HG02870 (cell line): ENCODE measurements at regions not wholly inside any gene's neighbourhood (a gene's known extent, or its start where the extent isn't known, plus 50 kb on each side); places are given as distances from the start of the nearest gene placed in this dataset.
"Not testable (repeated sequence)": the region's sequence is repeated elsewhere in the genome, so short reads cannot be mapped to it uniquely, and the experiment has no call there.

Experiments used
- ATAC-seq: cut with Tn5 transposase; IDR thresholded peaks from one replicate; pipeline ENCODE4 v1.9.1; 2021; ENCODE audit warnings: mild to moderate bottlenecking, moderate library complexity; ENCODE audit not compliant: unreplicated experiment

- no peak for ATAC-seq
Measured at GRCh38 chr18:46226461-46226860, 122.3 kb downstream of the HAUS1 start.

- not testable (repeated sequence) for ATAC-seq
Measured at GRCh38 chr18:46229641-46230040, 125.5 kb downstream of the HAUS1 start.

- no peak for ATAC-seq
Measured at GRCh38 chr18:46236156-46236555, 132.0 kb downstream of the HAUS1 start.

- ATAC-seq = no peak
Measured at GRCh38 chr18:46237891-46238290, 133.7 kb downstream of the HAUS1 start.

- no peak for ATAC-seq
Measured at GRCh38 chr18:46239549-46239948, 135.4 kb downstream of the HAUS1 start.

- ATAC-seq = no peak
Measured at GRCh38 chr18:46239998-46240397, 135.8 kb downstream of the HAUS1 start.

- ATAC-seq = not testable (repeated sequence)
Measured at GRCh38 chr18:46241393-46241792, 137.2 kb downstream of the HAUS1 start.

- no peak for ATAC-seq
Measured at GRCh38 chr18:46242183-46242582, 138.0 kb downstream of the HAUS1 start.

GRCh38 chr18:46243095-46243494 is 138.9 kb downstream of the HAUS1 start:
- no peak for ATAC-seq

- no peak for ATAC-seq
Measured at GRCh38 chr18:46243673-46244072, 139.5 kb downstream of the HAUS1 start.

GRCh38 chr18:46246101-46246500 is 141.9 kb downstream of the HAUS1 start:
- no peak for ATAC-seq

GRCh38 chr18:46247942-46248341 is 143.8 kb downstream of the HAUS1 start:
- no peak for ATAC-seq

- ATAC-seq = peak; percentile 97
Measured at GRCh38 chr18:46250084-46250811, 146.1 kb downstream of the HAUS1 start.

GRCh38 chr18:46250812-46251173 is 146.6 kb downstream of the HAUS1 start:
- ATAC-seq = no peak

GRCh38 chr18:46252759-46253158 is 148.6 kb downstream of the HAUS1 start:
- no peak for ATAC-seq

GRCh38 chr18:46253498-46253897 is 149.3 kb downstream of the HAUS1 start:
- ATAC-seq = no peak

- ATAC-seq = no peak
Measured at GRCh38 chr18:46256078-46256477, 151.9 kb downstream of the HAUS1 start.

- no peak for ATAC-seq
Measured at GRCh38 chr18:46257366-46257765, 153.2 kb downstream of the HAUS1 start.

GRCh38 chr18:46260016-46260878 is 156.1 kb downstream of the HAUS1 start:
- ATAC-seq = no peak

GRCh38 chr18:46260879-46261143 is 156.6 kb downstream of the HAUS1 start:
- ATAC-seq = no peak

GRCh38 chr18:46261799-46262198 is 157.6 kb downstream of the HAUS1 start:
- no peak for ATAC-seq

GRCh38 chr18:46262856-46263255 is 158.7 kb downstream of the HAUS1 start:
- no peak for ATAC-seq
